ENCODE measurements at regions not wholly inside any gene's neighbourhood (a gene's known extent, or its start where the extent isn't known, plus 50 kb on each side); places are given as distances from the start of the nearest gene placed in this dataset.

DNA sequence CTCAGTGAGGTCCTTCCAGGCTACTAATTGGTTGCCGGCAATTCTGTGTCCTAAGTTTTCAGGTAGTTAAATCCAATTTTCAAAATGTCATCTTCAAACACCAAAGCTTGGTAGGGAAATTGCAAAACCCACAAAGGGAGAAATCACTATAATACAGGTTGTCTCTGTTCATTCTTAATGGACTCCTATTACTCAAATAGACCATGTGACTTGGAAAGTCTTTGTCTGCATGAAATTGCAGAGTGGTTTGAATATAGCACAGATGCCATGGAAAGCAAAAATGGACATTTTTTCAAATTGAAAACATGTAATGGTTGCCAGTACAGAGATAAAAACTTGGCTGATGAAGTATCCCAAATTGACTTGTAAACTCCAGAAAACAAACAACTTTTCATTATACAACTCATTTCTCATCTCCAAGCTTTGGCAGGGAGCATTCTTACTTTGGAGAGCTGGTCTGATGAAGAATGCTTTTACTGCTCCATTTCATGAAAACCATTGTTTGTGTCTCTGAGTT lies 169.5 kb upstream of the PKN2 start:
- no peak for TF ChIP-seq POLR2A (IDR thresholded peaks at IDR 0.05)
- TF ChIP-seq, protein P1, sequence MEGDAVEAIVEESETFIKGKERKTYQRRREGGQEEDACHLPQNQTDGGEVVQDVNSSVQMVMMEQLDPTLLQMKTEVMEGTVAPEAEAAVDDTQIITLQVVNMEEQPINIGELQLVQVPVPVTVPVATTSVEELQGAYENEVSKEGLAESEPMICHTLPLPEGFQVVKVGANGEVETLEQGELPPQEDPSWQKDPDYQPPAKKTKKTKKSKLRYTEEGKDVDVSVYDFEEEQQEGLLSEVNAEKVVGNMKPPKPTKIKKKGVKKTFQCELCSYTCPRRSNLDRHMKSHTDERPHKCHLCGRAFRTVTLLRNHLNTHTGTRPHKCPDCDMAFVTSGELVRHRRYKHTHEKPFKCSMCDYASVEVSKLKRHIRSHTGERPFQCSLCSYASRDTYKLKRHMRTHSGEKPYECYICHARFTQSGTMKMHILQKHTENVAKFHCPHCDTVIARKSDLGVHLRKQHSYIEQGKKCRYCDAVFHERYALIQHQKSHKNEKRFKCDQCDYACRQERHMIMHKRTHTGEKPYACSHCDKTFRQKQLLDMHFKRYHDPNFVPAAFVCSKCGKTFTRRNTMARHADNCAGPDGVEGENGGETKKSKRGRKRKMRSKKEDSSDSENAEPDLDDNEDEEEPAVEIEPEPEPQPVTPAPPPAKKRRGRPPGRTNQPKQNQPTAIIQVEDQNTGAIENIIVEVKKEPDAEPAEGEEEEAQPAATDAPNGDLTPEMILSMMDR (IDR thresholded peaks at IDR 0.05): no peak
